Skeletal muscle satellite cell (primary cell): ENCODE measurements at regions not wholly inside any gene's neighbourhood (a gene's known extent, or its start where the extent isn't known, plus 50 kb on each side); places are given as distances from the start of the nearest gene placed in this dataset.

ENCODE experiments used
- H3K27me3 ChIP-seq: 2 replicates; pipeline ENCODE4 v1.7.0; 2013; ENCODE audit warnings: low read length; ENCODE audit not compliant: control insufficient read depth, insufficient read depth
- H3K36me3 ChIP-seq: 2 replicates; pipeline ENCODE4 v1.7.0; 2013; ENCODE audit warnings: mild to moderate bottlenecking, control low read depth, low read length; ENCODE audit not compliant: insufficient read depth
- H3K4me1 ChIP-seq: 2 replicates; pipeline ENCODE4 v1.7.0; 2013; ENCODE audit warnings: low read length; ENCODE audit not compliant: control insufficient read depth, insufficient read depth
- H3K4me2 ChIP-seq: 2 replicates; pipeline ENCODE4 v1.7.0; 2013; ENCODE audit warnings: mild to moderate bottlenecking, low read length
- H3K4me3 ChIP-seq: 2 replicates; pipeline ENCODE4 v1.7.0; 2013; ENCODE audit warnings: low read length
- H3K9ac ChIP-seq: 2 replicates; pipeline ENCODE4 v1.7.0; 2013; ENCODE audit warnings: mild to moderate bottlenecking, low read depth, low read length, moderate library complexity
- H3K9me3 ChIP-seq: replicated peaks from 2 replicates; pipeline ENCODE4 v1.7.0; 2013; ENCODE audit warnings: mild to moderate bottlenecking, control low read depth, low read length

- Histone ChIP-seq H3K4me3 (no peak overlapping the region), H3K9me3 (no peaks in the 10 kb centered on the region), H3K4me1 (no peaks in the 10 kb centered on the region), H3K4me2 (no peak overlapping the region), H3K9ac (no peak overlapping the region), H3K27me3 (no peaks in the 10 kb centered on the region), H3K36me3 (no peaks in the 10 kb centered on the region)
These were observed 655.9 kb upstream of the ARGLU1 start for GRCh38 chr13:107223867-107224266.

- Histone ChIP-seq H3K4me1 (no peaks in the 10 kb centered on the region), H3K4me3 (no peak overlapping the region), H3K9me3 (no peaks in the 10 kb centered on the region), H3K4me2 (no peak overlapping the region), H3K9ac (no peak overlapping the region), H3K36me3 (no peaks in the 10 kb centered on the region), H3K27me3 (no peaks in the 10 kb centered on the region)
These were observed 654.7 kb upstream of the ARGLU1 start for GRCh38 chr13:107222597-107222996.

GRCh38 chr13:107220245-107220644 lies 652.3 kb upstream of the ARGLU1 start:
- no peaks in the 10 kb centered on the region for H3K36me3 ChIP-seq
- H3K9ac ChIP-seq, result no peak overlapping the region
- H3K9me3 ChIP-seq, result no peaks in the 10 kb centered on the region
- no peaks in the 10 kb centered on the region for H3K4me1 ChIP-seq
- H3K4me3 ChIP-seq, result no peak overlapping the region
- H3K4me2 ChIP-seq, result no peak overlapping the region
- no peaks in the 10 kb centered on the region for H3K27me3 ChIP-seq

GRCh38 chr13:107217251-107217650 lies 649.3 kb upstream of the ARGLU1 start:
- no peaks in the 10 kb centered on the region for H3K36me3 ChIP-seq
- H3K4me3 ChIP-seq, result no peak overlapping the region
- no peak overlapping the region for H3K4me2 ChIP-seq
- H3K9ac ChIP-seq, result no peak overlapping the region
- no peaks in the 10 kb centered on the region for H3K27me3 ChIP-seq
- no peaks in the 10 kb centered on the region for H3K4me1 ChIP-seq
- no peaks in the 10 kb centered on the region for H3K9me3 ChIP-seq

GRCh38 chr13:107216046-107216755 lies 648.3 kb upstream of the ARGLU1 start:
- H3K4me3 ChIP-seq, result no peak overlapping the region
- H3K4me2 ChIP-seq, result no peak overlapping the region
- no peaks in the 10 kb centered on the region for H3K9me3 ChIP-seq
- H3K9ac ChIP-seq, result no peak overlapping the region
- H3K27me3 ChIP-seq, result no peaks in the 10 kb centered on the region
- no peaks in the 10 kb centered on the region for H3K36me3 ChIP-seq
- H3K4me1 ChIP-seq, result no peaks in the 10 kb centered on the region

- Histone ChIP-seq H3K27me3 (peaks cover 3% of the 10 kb centered on the region), H3K9me3 (no peaks in the 10 kb centered on the region), H3K4me1 (peaks cover 4% of the 10 kb centered on the region), H3K9ac (no peak overlapping the region), H3K4me2 (peak overlapping the region; percentile 57), H3K4me3 (no peak overlapping the region), H3K36me3 (no peaks in the 10 kb centered on the region)
These were observed 643.1 kb upstream of the ARGLU1 start for GRCh38 chr13:107211073-107211472.

GRCh38 chr13:107210723-107211030 lies 642.7 kb upstream of the ARGLU1 start:
- H3K36me3 ChIP-seq, result no peaks in the 10 kb centered on the region
- peaks cover 4% of the 10 kb centered on the region for H3K4me1 ChIP-seq
- H3K4me2 ChIP-seq, result peak overlapping the region; percentile 57
- peaks cover 3% of the 10 kb centered on the region for H3K27me3 ChIP-seq
- no peaks in the 10 kb centered on the region for H3K9me3 ChIP-seq
- H3K9ac ChIP-seq, result no peak overlapping the region
- no peak overlapping the region for H3K4me3 ChIP-seq

GRCh38 chr13:107209824-107210722 lies 642.1 kb upstream of the ARGLU1 start:
- no peaks in the 10 kb centered on the region for H3K36me3 ChIP-seq
- no peak overlapping the region for H3K9ac ChIP-seq
- H3K4me1 ChIP-seq, result peaks cover 4% of the 10 kb centered on the region
- H3K4me3 ChIP-seq, result no peak overlapping the region
- no peaks in the 10 kb centered on the region for H3K9me3 ChIP-seq
- peak overlapping the region; percentile 57 for H3K4me2 ChIP-seq
- peaks cover 3% of the 10 kb centered on the region for H3K27me3 ChIP-seq

- Histone ChIP-seq H3K36me3 (no peaks in the 10 kb centered on the region), H3K9ac (no peak overlapping the region), H3K27me3 (peaks cover 3% of the 10 kb centered on the region), H3K4me3 (no peak overlapping the region), H3K4me2 (no peak overlapping the region), H3K9me3 (no peaks in the 10 kb centered on the region), H3K4me1 (peaks cover 4% of the 10 kb centered on the region)
These were observed 641.0 kb upstream of the ARGLU1 start for GRCh38 chr13:107208889-107209288.

- Histone ChIP-seq H3K9me3 (no peaks in the 10 kb centered on the region), H3K27me3 (peaks cover 3% of the 10 kb centered on the region), H3K9ac (no peak overlapping the region), H3K36me3 (no peaks in the 10 kb centered on the region), H3K4me1 (peaks cover 2% of the 10 kb centered on the region), H3K4me2 (no peak overlapping the region), H3K4me3 (no peak overlapping the region)
These were observed 637.6 kb upstream of the ARGLU1 start for GRCh38 chr13:107205318-107206104.

- Histone ChIP-seq H3K4me2 (no peak overlapping the region), H3K9ac (no peak overlapping the region), H3K27me3 (peaks cover 3% of the 10 kb centered on the region), H3K4me1 (no peaks in the 10 kb centered on the region), H3K4me3 (no peak overlapping the region), H3K9me3 (no peaks in the 10 kb centered on the region), H3K36me3 (no peaks in the 10 kb centered on the region)
These were observed 635.4 kb upstream of the ARGLU1 start for GRCh38 chr13:107203146-107203847.
